Endothelial cell of umbilical vein (primary cell): ENCODE measurements at regions not wholly inside any gene's neighbourhood (a gene's known extent, or its start where the extent isn't known, plus 50 kb on each side); places are given as distances from the start of the nearest gene placed in this dataset.

Experiments
- BruUV-seq: library from RNA; stranded (reverse); fragments of 400-500 nt; replicated peaks from 2 replicates; lab custom pipeline; 2021; lab: Mats Ljungman, UMichigan
- CTCF ChIA-PET: fragments of 300-600, 350-600 bp; sonication (Branson Sonifier 250); formaldehyde crosslinking; loops from one replicate; lab custom pipeline; 2021; ENCODE audit warnings: antibody characterized with exemption, inconsistent platforms; lab: Charles Lee
- POLR2A ChIA-PET: fragments of 300-600, 350-600 bp; sonication (Branson Sonifier 250); formaldehyde crosslinking; loops from one replicate; lab custom pipeline; 2021; ENCODE audit warnings: antibody characterized with exemption, inconsistent platforms; lab: Charles Lee
- DNase-seq: peaks from one replicate; pipeline ENCODE4 v3.0.0-alpha.2; 2011; ENCODE audit warnings: low read depth, low spot score
- FAIRE-seq: peaks from 2 replicates; lab custom pipeline; 2011; peaks lifted over from hg19 to GRCh38; lab: Jason Lieb, UNC
- H2AFZ ChIP-seq: 2 replicates; pipeline ENCODE4 v1.6.0; 2012; ENCODE audit warnings: low read depth, low read length, control low read depth, inconsistent platforms
- H3K27ac ChIP-seq: 2 replicates; pipeline ENCODE4 v1.5.1; 2011; ENCODE audit warnings: low read depth, mild to moderate bottlenecking, control low read depth, low read length, moderate library complexity; ENCODE audit not compliant: insufficient read depth
- H3K27me3 ChIP-seq, 2 experiments: 2 replicates each; pipeline versions ENCODE4 v1.6.0 to v1.6.1; 2011; ENCODE audit warnings: low read length in 2 of 2, mixed read lengths in 1 of 2; ENCODE audit not compliant: control insufficient read depth in 2 of 2, insufficient read depth in 2 of 2
- H3K36me3 ChIP-seq, 2 experiments: 2 replicates in 1 of 2; 3 replicates in 1 of 2; pipeline ENCODE4 v1.5.1; 2011; ENCODE audit warnings: low read length in 2 of 2, mild to moderate bottlenecking in 1 of 2, moderate library complexity in 1 of 2; ENCODE audit not compliant: control insufficient read depth in 2 of 2, insufficient read depth in 2 of 2; ENCODE audit errors: extremely low read depth in 1 of 2
- H3K4me1 ChIP-seq: 3 replicates; pipeline ENCODE4 v1.5.1; 2011; ENCODE audit warnings: mild to moderate bottlenecking, low read length; ENCODE audit not compliant: control insufficient read depth, insufficient read depth; ENCODE audit errors: extremely low read depth
- H3K4me2 ChIP-seq: 2 replicates; pipeline ENCODE4 v1.6.1; 2011; ENCODE audit warnings: low read length, control low read depth, mixed read lengths; ENCODE audit not compliant: insufficient read depth
- H3K4me3 ChIP-seq, 3 experiments: fragments of 200-600 bp in 1 of 3; sonication (generic), shearing (Covaris generic) in 1 of 3; replicated peaks in 1 of 3; 2 replicates each; pipeline ENCODE4 v1.5.1; 2011 to 2016; ENCODE audit warnings: control low read depth in 3 of 3, low read length in 3 of 3, mild to moderate bottlenecking in 2 of 3, inconsistent platforms in 1 of 3, low read depth in 1 of 3, moderate library complexity in 1 of 3; ENCODE audit not compliant: insufficient read depth in 1 of 3
- H3K79me2 ChIP-seq: 2 replicates; pipeline ENCODE4 v1.6.0; 2012; ENCODE audit warnings: low read length, inconsistent platforms; ENCODE audit not compliant: control insufficient read depth, insufficient read depth
- H3K9ac ChIP-seq: replicated peaks from 2 replicates; pipeline ENCODE3; 2011; ENCODE audit warnings: low read length, control low read depth; ENCODE audit not compliant: insufficient read depth; ENCODE audit errors: extremely low read depth
- H3K9me1 ChIP-seq: replicated peaks from 3 replicates; pipeline ENCODE4 v1.6.0; 2011; ENCODE audit warnings: mild to moderate bottlenecking, low read length; ENCODE audit not compliant: control insufficient read depth, insufficient read depth; ENCODE audit errors: extremely low read depth
- H3K9me3 ChIP-seq: replicated peaks from 2 replicates; pipeline ENCODE4 v1.5.1; 2012; ENCODE audit warnings: low read length, inconsistent platforms; ENCODE audit not compliant: control insufficient read depth, insufficient read depth
- H4K20me1 ChIP-seq: replicated peaks from 2 replicates; pipeline ENCODE3; 2011; ENCODE audit warnings: mild to moderate bottlenecking, low read length; ENCODE audit not compliant: control insufficient read depth, insufficient read depth; ENCODE audit errors: extremely low read depth
- CTCF ChIP-seq, 2 donors: IDR thresholded peaks; 1 replicate in 1 of 2; 2 replicates in 1 of 2; pipeline ENCODE4 v1.5.1; 2011; ENCODE audit warnings: low read length in 2 of 2, mild to moderate bottlenecking in 2 of 2, moderate library complexity in 2 of 2, control low read depth in 1 of 2, inconsistent platforms in 1 of 2, low read depth in 1 of 2; ENCODE audit not compliant: insufficient read depth in 1 of 2; ENCODE audit errors: extremely low read depth in 1 of 2
- EZH2 ChIP-seq: IDR thresholded peaks from 2 replicates; pipeline ENCODE4 v1.6.1; 2012; ENCODE audit warnings: borderline replicate concordance, low read depth, mild to moderate bottlenecking, moderate library complexity, low read length, inconsistent platforms; ENCODE audit not compliant: severe bottlenecking
- FOS ChIP-seq: IDR thresholded peaks from 2 replicates; pipeline ENCODE4 v1.6.1; 2011; ENCODE audit warnings: mild to moderate bottlenecking, low read length, moderate library complexity, borderline replicate concordance; ENCODE audit not compliant: insufficient read depth
- GATA2 ChIP-seq: IDR thresholded peaks from 2 replicates; pipeline ENCODE4 v1.7.0; 2011; ENCODE audit warnings: low read depth, mild to moderate bottlenecking, moderate library complexity, mixed read lengths, low read length; ENCODE audit not compliant: insufficient read length, insufficient read depth
- JUN ChIP-seq: IDR thresholded peaks from 2 replicates; pipeline ENCODE4 v1.6.1; 2011; ENCODE audit warnings: borderline replicate concordance, low read depth; ENCODE audit not compliant: insufficient read length, insufficient read depth
- MAX ChIP-seq: IDR thresholded peaks from 2 replicates; pipeline ENCODE4 v1.6.1; 2011; ENCODE audit not compliant: insufficient read depth, insufficient read length
- MYC ChIP-seq: IDR thresholded peaks from one replicate; pipeline ENCODE4 v1.6.1; 2011; ENCODE audit warnings: mild to moderate bottlenecking, low read depth, low read length
- POLR2A ChIP-seq: IDR thresholded peaks from 2 replicates; pipeline ENCODE4 v1.6.1; 2012; ENCODE audit warnings: low read depth, mild to moderate bottlenecking, control low read depth, low read length
- POLR2AphosphoS5 ChIP-seq: IDR thresholded peaks from 2 replicates; pipeline ENCODE4 v1.6.1; 2012; ENCODE audit warnings: low read depth, mild to moderate bottlenecking, control low read depth, low read length, moderate library complexity; ENCODE audit not compliant: insufficient read depth
- dilution Hi-C: fragments of 300-500 bp; cut with MboI; formaldehyde crosslinking; loops from one replicate; pipeline ENCODE4 v1.15.0; 2019; ENCODE audit warnings: low sequenced_read_pairs; ENCODE audit not compliant: extremely low pct_ligation_motif_present
- intact Hi-C: fragments of 100-400 bp; cut with micrococcal nuclease; formaldehyde crosslinking; loops from one replicate; pipeline ENCODE4 v1.10.0; 2022

- CTCF ChIA-PET = interaction anchor here (2.5 kb wide), 1 partner anchor 8 kb away, joined by 6 read pairs; no protein-coding TSS in a partner anchor
- BruUV-seq = no TSS peak
- intact Hi-C loops (no loop called here), dilution Hi-C loops (no loop called here)
- no peaks in the 10 kb centered on the region for H3K4me1 ChIP-seq
- no peak overlapping the region for H3K9ac ChIP-seq
- no peak overlapping the region for H3K27ac ChIP-seq
- no peak overlapping the region for H3K4me3 ChIP-seq
- POLR2A ChIA-PET = no interaction called here
- H4K20me1 ChIP-seq = no peaks in the 10 kb centered on the region
- H2AFZ ChIP-seq = no peak overlapping the region
- no peaks in the 10 kb centered on the region for H3K36me3 ChIP-seq
- no peaks in the 10 kb centered on the region for H3K79me2 ChIP-seq
- H3K9me3 ChIP-seq = no peaks in the 10 kb centered on the region
- no peak for DNase-seq
- no peak overlapping the region for H3K4me2 ChIP-seq
- no peaks in the 10 kb centered on the region for H3K9me1 ChIP-seq
- H3K27me3 ChIP-seq = no peaks in the 10 kb centered on the region
- no peak for FAIRE-seq
- TF ChIP-seq POLR2AphosphoS5 (no peak), MYC (no peak), EZH2 (no peak), FOS (no peak), POLR2A (no peak), JUN (no peak), MAX (no peak), CTCF (IDR thresholded peaks at IDR 0.05; ENCODE audit: extremely low read depth in 1 of 2, insufficient read depth in 1 of 2, low read depth in 1 of 2, low read length in 2 of 2) (no peak), GATA2 (no peak)
Observed at GRCh38 chr5:130251931-130252330, 347.7 kb downstream of the CHSY3 start.
